ENCODE measurements at regions not wholly inside any gene's neighbourhood (a gene's known extent, or its start where the extent isn't known, plus 50 kb on each side); places are given as distances from the start of the nearest gene placed in this dataset.

DNA sequence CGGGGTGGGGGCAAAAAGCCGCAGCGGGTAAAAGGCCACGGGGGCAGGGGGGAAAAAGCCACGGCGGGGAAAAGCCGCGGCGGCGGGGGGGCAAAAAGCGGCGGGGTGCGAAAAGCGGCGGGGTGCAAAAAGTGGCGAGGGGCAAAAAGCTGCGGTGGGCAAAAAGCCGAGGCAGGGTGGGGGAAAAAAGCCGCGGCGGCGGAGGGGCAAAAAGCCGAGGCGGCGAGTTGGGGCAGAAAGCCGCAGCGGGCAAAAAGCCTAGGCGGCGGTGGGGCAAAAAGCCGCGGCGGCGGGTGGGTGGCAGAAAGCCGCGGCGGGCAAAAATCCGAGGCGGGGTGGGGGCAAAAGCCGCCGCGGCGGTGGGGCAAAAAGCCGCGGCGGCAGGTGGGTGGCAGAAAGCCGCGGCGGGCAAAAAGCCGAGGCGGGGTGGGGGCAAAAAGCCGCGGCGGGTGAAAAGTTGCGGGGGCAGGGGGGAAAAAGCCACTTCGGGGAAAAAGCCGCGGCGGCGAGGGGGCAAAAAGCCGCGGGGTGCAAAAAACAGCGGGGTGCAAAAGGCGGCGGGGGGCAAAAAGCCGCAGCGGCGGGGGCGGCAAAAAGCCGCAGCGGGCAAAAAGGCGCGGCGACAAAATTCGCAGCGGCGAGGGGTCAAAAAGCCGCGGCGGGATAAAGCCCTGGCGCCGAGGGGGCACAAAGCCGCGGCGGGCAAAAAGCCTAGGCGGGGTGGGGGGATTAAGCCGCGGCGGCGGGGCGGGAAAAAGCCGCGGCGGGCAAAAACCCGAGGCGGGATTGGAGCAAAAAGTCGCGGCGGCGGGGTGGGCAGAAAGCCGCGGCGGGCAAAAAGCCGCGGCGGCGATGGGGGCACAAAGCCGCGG lies 3901.2 kb downstream of the SRGAP2C start (continued):
- no peak for TF ChIP-seq KDM4A (IDR thresholded peaks at IDR 0.05; ENCODE audit: low read depth, low read length, severe bottlenecking)
- TF ChIP-seq HDAC2 (IDR thresholded peaks at IDR 0.05; ENCODE audit: borderline replicate concordance in 1 of 2, low read depth in 2 of 2, low read length in 2 of 2): no peak
- TF ChIP-seq SIN3A (conservative IDR thresholded peaks at IDR 0.05 in 1 of 2, IDR thresholded peaks at IDR 0.05 in 1 of 2; ENCODE audit: low read depth in 1 of 2, low read length in 2 of 2): no peak
- no peak for TF ChIP-seq BACH1 (IDR thresholded peaks at IDR 0.05; ENCODE audit: low read length)
- TF ChIP-seq KDM5A (IDR thresholded peaks at IDR 0.05; ENCODE audit: low read length): no peak
- no peak for TF ChIP-seq SUZ12 (IDR thresholded peaks at IDR 0.05; ENCODE audit: low read length)
- TF ChIP-seq TCF12 (IDR thresholded peaks at IDR 0.05; ENCODE audit: low read depth, low read length): no peak

Data from H1 (cell line).